Suppressor macrophage treated with lipopolysaccharide for 4 hours (primary cell): ENCODE measurements at regions not wholly inside any gene's neighbourhood (a gene's known extent, or its start where the extent isn't known, plus 50 kb on each side); places are given as distances from the start of the nearest gene placed in this dataset.

ENCODE experiments used
- DNase-seq: peaks from one replicate; pipeline ENCODE4 v3.0.0-alpha.2; 2020

GRCh38 chr11:110032957-110033570 is 60.1 kb upstream of the ZC3H12C start:
- DNase-seq, result no peak

GRCh38 chr11:110034806-110035205 is 58.4 kb upstream of the ZC3H12C start:
- DNase-seq, result no peak

GRCh38 chr11:110035357-110035756 is 57.8 kb upstream of the ZC3H12C start:
- no peak for DNase-seq

GRCh38 chr11:110038201-110038600 is 55.0 kb upstream of the ZC3H12C start:
- no peak for DNase-seq
